ENCODE measurements at regions not wholly inside any gene's neighbourhood (a gene's known extent, or its start where the extent isn't known, plus 50 kb on each side); places are given as distances from the start of the nearest gene placed in this dataset.

- TF ChIP-seq TAF1 (IDR thresholded peaks at IDR 0.05; ENCODE audit: low read depth, low read length): no peak
- no peak for TF ChIP-seq POLR2A (IDR thresholded peaks at IDR 0.05; ENCODE audit: low read depth, low read length)
- TF ChIP-seq POLR2AphosphoS5 (IDR thresholded peaks at IDR 0.05; ENCODE audit: low read depth, low read length): no peak
- TF ChIP-seq POU2F2 (IDR thresholded peaks at IDR 0.05; ENCODE audit: low read depth, low read length): no peak
- TF ChIP-seq SPI1 (IDR thresholded peaks at IDR 0.05; ENCODE audit: low read depth, low read length): no peak
- TF ChIP-seq PAX5 (IDR thresholded peaks at IDR 0.05; ENCODE audit: insufficient read depth, low read length, severe bottlenecking): no peak
These were observed 78.2 kb downstream of the TNP1 start for GRCh38 chr2:216781709-216782108.

Measured in GM12891 (cell line).